Suprapubic skin (tissue), 4 donors: ENCODE measurements at regions not wholly inside any gene's neighbourhood (a gene's known extent, or its start where the extent isn't known, plus 50 kb on each side); places are given as distances from the start of the nearest gene placed in this dataset.

Source experiments
- CTCF ChIP-seq, 2 donors: fragments of 200-600 bp in 1 of 2; fragments of 450-650 bp in 1 of 2; sonication (generic) in 1 of 2; IDR thresholded peaks; one replicate each; pipeline ENCODE4 v1.5.1; 2016 to 2019; ENCODE audit warnings: antibody characterized with exemption in 2 of 2, mild to moderate bottlenecking in 1 of 2, moderate library complexity in 1 of 2
- EP300 ChIP-seq: sonication (generic); formaldehyde crosslinking; IDR thresholded peaks from one replicate; pipeline ENCODE4 v1.6.1; 2017; ENCODE audit warnings: antibody characterized with exemption
- POLR2A ChIP-seq, 2 donors: fragments of 450-650 bp; IDR thresholded peaks; one replicate each; pipeline ENCODE4 v1.6.1; 2017; ENCODE audit warnings: antibody characterized with exemption in 2 of 2, mild to moderate bottlenecking in 2 of 2, moderate library complexity in 2 of 2
- POLR2AphosphoS5 ChIP-seq, 3 donors: sonication (generic); formaldehyde crosslinking; IDR thresholded peaks; one replicate each; pipeline ENCODE4 v1.6.1; 2017; ENCODE audit warnings: antibody characterized with exemption in 3 of 3

- no peak for TF ChIP-seq CTCF (IDR thresholded peaks at IDR 0.05)
- no peak for TF ChIP-seq POLR2AphosphoS5 (IDR thresholded peaks at IDR 0.05)
- TF ChIP-seq POLR2A (IDR thresholded peaks at IDR 0.05), result no peak
- TF ChIP-seq EP300, result no peak
These were observed 142.9 kb upstream of the KITLG start for GRCh38 chr12:88723219-88723618.
